Neural cell (in vitro differentiated cells): ENCODE measurements at regions not wholly inside any gene's neighbourhood (a gene's known extent, or its start where the extent isn't known, plus 50 kb on each side); places are given as distances from the start of the nearest gene placed in this dataset.

Source experiments
- CTCF ChIP-seq: fragments of 450-650 bp; IDR thresholded peaks from 2 replicates; pipeline ENCODE4 v1.5.1; 2014; ENCODE audit warnings: antibody characterized with exemption, mild to moderate bottlenecking, moderate library complexity; ENCODE audit not compliant: poor library complexity, severe bottlenecking
- EP300 ChIP-seq: fragments of 450-650 bp; conservative IDR thresholded peaks from 2 replicates; pipeline ENCODE4 v1.6.1; 2014; ENCODE audit warnings: antibody characterized with exemption, mild to moderate bottlenecking, moderate library complexity; ENCODE audit not compliant: poor library complexity, severe bottlenecking
- POLR2AphosphoS5 ChIP-seq: IDR thresholded peaks from 2 replicates; pipeline ENCODE4 v1.6.1; 2012
- RAD21 ChIP-seq: fragments of 450-650 bp; conservative IDR thresholded peaks from 2 replicates; pipeline ENCODE4 v1.6.1; 2014; ENCODE audit warnings: antibody characterized with exemption, mild to moderate bottlenecking, moderate library complexity
- SMC3 ChIP-seq: fragments of 450-650 bp; conservative IDR thresholded peaks from 2 replicates; pipeline ENCODE4 v1.6.1; 2014; ENCODE audit warnings: antibody characterized with exemption, mild to moderate bottlenecking, moderate library complexity; ENCODE audit not compliant: poor library complexity

- TF ChIP-seq POLR2AphosphoS5 (no peak), EP300 (no peak), SMC3 (no peak), CTCF (no peak), RAD21 (no peak)
Measured at GRCh38 chr16:79747688-79748087, 147.2 kb upstream of the MAF start.
